ENCODE measurements at regions not wholly inside any gene's neighbourhood (a gene's known extent, or its start where the extent isn't known, plus 50 kb on each side); places are given as distances from the start of the nearest gene placed in this dataset.

- TF ChIP-seq FOXP4 (CRISPR knock-in tag; IDR thresholded peaks at IDR 0.05) (peak; percentile 99), KDM4B (CRISPR knock-in tag; IDR thresholded peaks at IDR 0.05) (peak; percentile 86), ZBTB38 (CRISPR knock-in tag; IDR thresholded peaks at IDR 0.05) (no peak), ZNF574 (CRISPR knock-in tag; IDR thresholded peaks at IDR 0.05) (peak; percentile 53; the same call in 1 of the 2 replicates), SOX6 (IDR thresholded peaks at IDR 0.05) (no peak), SOX6 (CRISPR knock-in tag; IDR thresholded peaks at IDR 0.05) (peak; percentile 99), ZNF572 (CRISPR knock-in tag; IDR thresholded peaks at IDR 0.05) (no peak), TEF (CRISPR knock-in tag; IDR thresholded peaks at IDR 0.05) (0 out of 2 replicates have a peak, but pooled peaks have one; percentile 48), KLF16 (CRISPR knock-in tag; IDR thresholded peaks at IDR 0.05) (peak in 1 of 2 experiments; percentile 92; a peak in 2 of 4 replicates), ZNF160 (CRISPR knock-in tag; IDR thresholded peaks at IDR 0.05) (0 out of 2 replicates have a peak, but pooled peaks have one; percentile 62), SOX5 (CRISPR knock-in tag; IDR thresholded peaks at IDR 0.05; ENCODE audit: borderline replicate concordance) (peak; percentile 99), ARNT (IDR thresholded peaks at IDR 0.05) (no peak), NR2F1 (CRISPR knock-in tag; IDR thresholded peaks at IDR 0.05) (peak; percentile 97 to 99), ZNF577 (CRISPR knock-in tag; IDR thresholded peaks at IDR 0.05; ENCODE audit: borderline replicate concordance, low read depth) (no peak), TIGD3 (CRISPR knock-in tag; IDR thresholded peaks at IDR 0.05; ENCODE audit: borderline replicate concordance) (no peak), PAXIP1 (CRISPR knock-in tag; conservative IDR thresholded peaks at IDR 0.05) (peak; percentile 98), ZNF784 (CRISPR knock-in tag; IDR thresholded peaks at IDR 0.05; ENCODE audit: borderline replicate concordance) (peak; percentile 67; the same call in 1 of the 2 replicates)
Measured at GRCh38 chr17:53924530-53925455, 102.1 kb downstream of the KIF2B start (continued).
